Suprapubic skin (tissue), 4 donors: ENCODE measurements at regions not wholly inside any gene's neighbourhood (a gene's known extent, or its start where the extent isn't known, plus 50 kb on each side); places are given as distances from the start of the nearest gene placed in this dataset.

Source experiments
- DNase-seq, 2 donors: peaks; one replicate each; pipeline ENCODE4 v3.0.0-alpha.2; 2019; ENCODE audit warnings: low spot score in 2 of 2
- H3K27ac ChIP-seq: fragments of 200-600 bp; sonication (generic); one replicate; pipeline ENCODE4 v1.5.1; 2019
- H3K27me3 ChIP-seq: fragments of 200-600 bp; sonication (generic); one replicate; pipeline ENCODE4 v1.5.1; 2019
- H3K36me3 ChIP-seq: fragments of 200-600 bp; sonication (generic); one replicate; pipeline ENCODE4 v1.5.1; 2019
- H3K4me1 ChIP-seq: fragments of 200-600 bp; sonication (generic); one replicate; pipeline ENCODE4 v1.5.1; 2019
- H3K4me3 ChIP-seq: fragments of 200-600 bp; sonication (generic); one replicate; pipeline ENCODE4 v1.5.1; 2019; ENCODE audit warnings: mild to moderate bottlenecking
- H3K9me3 ChIP-seq: fragments of 200-600 bp; sonication (generic); one replicate; pipeline ENCODE4 v1.5.1; 2019
- EP300 ChIP-seq: sonication (generic); formaldehyde crosslinking; IDR thresholded peaks from one replicate; pipeline ENCODE4 v1.6.1; 2017; ENCODE audit warnings: antibody characterized with exemption
- POLR2A ChIP-seq, 2 donors: fragments of 450-650 bp; IDR thresholded peaks; one replicate each; pipeline ENCODE4 v1.6.1; 2017; ENCODE audit warnings: antibody characterized with exemption in 2 of 2, mild to moderate bottlenecking in 2 of 2, moderate library complexity in 2 of 2
- POLR2AphosphoS5 ChIP-seq, 3 donors: sonication (generic); formaldehyde crosslinking; IDR thresholded peaks; one replicate each; pipeline ENCODE4 v1.6.1; 2017; ENCODE audit warnings: antibody characterized with exemption in 3 of 3
- WGBS: methylation state at CpG from one replicate; pipeline ENCODE4 v1.1.5; 2018; 5-methylcytosine and 5-hydroxymethylcytosine counted together
- TF ChIP-seq, protein P1 (sequence below), 2 donors: fragments of 200-600 bp in 1 of 2; fragments of 450-650 bp in 1 of 2; sonication (generic) in 1 of 2; IDR thresholded peaks; one replicate each; pipeline ENCODE4 v1.5.1; 2016 to 2019; ENCODE audit warnings: antibody characterized with exemption in 2 of 2, mild to moderate bottlenecking in 1 of 2, moderate library complexity in 1 of 2

DNA sequence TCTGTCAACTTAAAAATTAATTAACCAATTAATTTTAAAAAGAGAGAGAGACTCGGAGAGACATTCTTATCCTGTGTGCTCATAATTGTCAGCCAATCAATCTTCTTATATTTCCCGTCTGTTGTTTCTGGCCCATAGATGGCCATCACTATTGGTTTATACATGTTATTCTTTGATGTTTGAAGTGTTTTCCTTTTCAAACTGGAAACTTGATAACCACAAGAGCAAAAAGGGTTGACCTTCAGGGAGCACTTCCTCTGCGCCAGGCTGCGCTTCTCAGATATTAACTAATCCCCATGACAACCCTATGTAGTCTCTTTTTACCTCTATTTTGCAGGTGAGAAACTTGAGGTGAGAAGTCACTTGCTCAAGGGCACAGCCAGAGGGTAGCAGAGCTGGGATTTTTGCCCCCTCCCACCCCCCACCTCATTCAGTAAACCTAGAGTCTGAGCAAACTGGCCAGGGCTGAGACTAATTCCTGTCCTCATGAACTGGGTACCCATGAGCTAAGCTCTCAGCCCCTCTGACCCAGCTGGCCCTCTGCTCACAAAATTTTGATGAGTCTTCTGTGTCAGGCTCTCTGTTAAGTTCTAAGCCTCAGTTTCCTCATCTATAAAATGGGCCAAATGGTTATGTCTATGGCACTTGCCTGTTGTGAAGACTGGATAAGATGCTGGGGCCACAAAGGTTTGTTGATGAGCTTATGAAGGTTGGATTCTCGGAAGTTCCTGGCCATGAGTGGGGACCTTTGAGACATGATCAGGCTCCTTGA, 86.0 kb upstream of the SH3PXD2B start:
- Histone ChIP-seq H3K4me3 (no peak overlapping the region), H3K27ac (no peak overlapping the region), H3K27me3 (peaks cover 3% of the 10 kb centered on the region), H3K4me1 (peaks cover 4% of the 10 kb centered on the region), H3K36me3 (no peaks in the 10 kb centered on the region), H3K9me3 (no peaks in the 10 kb centered on the region)
- WGBS = 93% methylated on average over 5 of the region's 5 CpGs
- TF ChIP-seq POLR2A (IDR thresholded peaks at IDR 0.05) = no peak
- TF ChIP-seq EP300 = no peak
- no peak for TF ChIP-seq POLR2AphosphoS5 (IDR thresholded peaks at IDR 0.05)
- TF ChIP-seq, protein P1, sequence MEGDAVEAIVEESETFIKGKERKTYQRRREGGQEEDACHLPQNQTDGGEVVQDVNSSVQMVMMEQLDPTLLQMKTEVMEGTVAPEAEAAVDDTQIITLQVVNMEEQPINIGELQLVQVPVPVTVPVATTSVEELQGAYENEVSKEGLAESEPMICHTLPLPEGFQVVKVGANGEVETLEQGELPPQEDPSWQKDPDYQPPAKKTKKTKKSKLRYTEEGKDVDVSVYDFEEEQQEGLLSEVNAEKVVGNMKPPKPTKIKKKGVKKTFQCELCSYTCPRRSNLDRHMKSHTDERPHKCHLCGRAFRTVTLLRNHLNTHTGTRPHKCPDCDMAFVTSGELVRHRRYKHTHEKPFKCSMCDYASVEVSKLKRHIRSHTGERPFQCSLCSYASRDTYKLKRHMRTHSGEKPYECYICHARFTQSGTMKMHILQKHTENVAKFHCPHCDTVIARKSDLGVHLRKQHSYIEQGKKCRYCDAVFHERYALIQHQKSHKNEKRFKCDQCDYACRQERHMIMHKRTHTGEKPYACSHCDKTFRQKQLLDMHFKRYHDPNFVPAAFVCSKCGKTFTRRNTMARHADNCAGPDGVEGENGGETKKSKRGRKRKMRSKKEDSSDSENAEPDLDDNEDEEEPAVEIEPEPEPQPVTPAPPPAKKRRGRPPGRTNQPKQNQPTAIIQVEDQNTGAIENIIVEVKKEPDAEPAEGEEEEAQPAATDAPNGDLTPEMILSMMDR (IDR thresholded peaks at IDR 0.05) = no peak
- DNase-seq = peak; percentile 24 to 40

DNA sequence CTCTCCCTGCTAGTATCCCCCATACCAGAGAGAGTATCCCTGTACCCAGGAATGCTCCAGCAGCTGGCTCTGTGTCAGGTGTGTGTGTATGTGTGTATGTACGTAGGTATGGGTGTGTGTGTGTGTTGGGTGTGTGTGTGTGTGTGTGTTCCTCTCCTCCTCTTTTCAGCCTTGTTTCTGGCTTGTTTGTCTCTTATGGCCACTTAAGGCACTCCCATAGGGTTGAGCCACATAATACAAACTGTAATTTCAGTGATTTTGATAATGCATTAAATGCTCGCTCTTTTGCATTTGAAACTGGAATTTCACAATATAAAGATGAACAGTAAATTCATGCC, 80.8 kb upstream of the SH3PXD2B start:
- DNase-seq = no peak
- no peaks in the 10 kb centered on the region for H3K27me3 ChIP-seq
- H3K27ac ChIP-seq = peak overlapping the region; percentile 83
- TF ChIP-seq POLR2AphosphoS5 (IDR thresholded peaks at IDR 0.05) = no peak
- TF ChIP-seq, protein P1 (IDR thresholded peaks at IDR 0.05) = no peak
- TF ChIP-seq EP300 = no peak
- no peak for TF ChIP-seq POLR2A (IDR thresholded peaks at IDR 0.05)
- 53% methylated on average over 2 of the region's 2 CpGs for WGBS
- H3K9me3 ChIP-seq = no peaks in the 10 kb centered on the region
- H3K36me3 ChIP-seq = no peaks in the 10 kb centered on the region
- H3K4me1 ChIP-seq = peaks cover 29% of the 10 kb centered on the region
- no peak overlapping the region for H3K4me3 ChIP-seq

DNA sequence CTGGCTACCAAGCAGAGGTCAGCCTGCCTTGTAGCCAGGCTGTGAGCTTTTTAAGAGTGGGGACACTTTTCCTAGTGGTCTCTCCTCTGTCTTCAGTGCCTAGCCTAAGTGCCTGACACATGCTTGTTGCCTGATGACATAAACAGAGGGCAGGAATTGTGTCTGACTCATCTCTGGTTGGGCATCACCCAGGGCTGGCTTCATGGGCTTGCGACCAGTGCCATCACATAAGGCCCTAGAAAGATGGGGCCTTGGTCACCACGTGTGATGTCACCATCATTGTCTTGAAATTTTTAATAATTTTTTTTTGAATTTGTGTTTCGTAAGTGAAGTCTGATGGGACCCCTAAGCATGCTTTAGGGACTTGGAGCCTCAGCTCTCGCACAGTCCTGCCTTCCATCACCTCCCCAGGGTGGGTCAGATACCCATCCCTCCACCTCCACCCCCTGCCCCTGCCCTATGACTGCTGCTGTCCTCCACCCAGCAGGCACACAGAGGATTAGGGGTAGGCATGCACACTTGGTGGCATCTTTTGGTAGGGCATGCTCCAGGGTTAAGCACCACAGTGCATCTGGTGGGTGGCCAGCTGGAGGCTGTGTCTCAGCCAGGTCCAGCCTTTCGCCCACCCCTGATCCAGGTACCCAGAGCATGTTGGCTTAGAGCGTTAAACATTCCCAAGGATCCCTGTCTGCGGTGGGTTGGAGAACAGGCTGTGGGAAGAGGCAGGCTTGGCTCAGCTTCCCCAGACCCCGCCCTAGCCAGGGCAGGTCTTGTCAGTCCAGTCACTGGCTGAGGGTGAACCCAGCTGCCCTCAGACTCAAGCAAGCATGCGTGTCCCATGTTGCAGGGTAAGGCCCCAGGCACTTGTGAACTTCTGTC, 80.1 kb upstream of the SH3PXD2B start:
- peak overlapping the region; percentile 83 for H3K27ac ChIP-seq
- DNase-seq = peak; percentile 61 to 65
- H3K9me3 ChIP-seq = no peaks in the 10 kb centered on the region
- peaks cover 29% of the 10 kb centered on the region for H3K4me1 ChIP-seq
- no peaks in the 10 kb centered on the region for H3K27me3 ChIP-seq
- no peaks in the 10 kb centered on the region for H3K36me3 ChIP-seq
- TF ChIP-seq POLR2A (IDR thresholded peaks at IDR 0.05) (no peak), POLR2AphosphoS5 (IDR thresholded peaks at IDR 0.05) (no peak), EP300 (no peak)
- TF ChIP-seq, protein P1 (IDR thresholded peaks at IDR 0.05) = no peak
- no peak overlapping the region for H3K4me3 ChIP-seq
- WGBS = 55% methylated on average over 5 of the region's 9 CpGs

DNA sequence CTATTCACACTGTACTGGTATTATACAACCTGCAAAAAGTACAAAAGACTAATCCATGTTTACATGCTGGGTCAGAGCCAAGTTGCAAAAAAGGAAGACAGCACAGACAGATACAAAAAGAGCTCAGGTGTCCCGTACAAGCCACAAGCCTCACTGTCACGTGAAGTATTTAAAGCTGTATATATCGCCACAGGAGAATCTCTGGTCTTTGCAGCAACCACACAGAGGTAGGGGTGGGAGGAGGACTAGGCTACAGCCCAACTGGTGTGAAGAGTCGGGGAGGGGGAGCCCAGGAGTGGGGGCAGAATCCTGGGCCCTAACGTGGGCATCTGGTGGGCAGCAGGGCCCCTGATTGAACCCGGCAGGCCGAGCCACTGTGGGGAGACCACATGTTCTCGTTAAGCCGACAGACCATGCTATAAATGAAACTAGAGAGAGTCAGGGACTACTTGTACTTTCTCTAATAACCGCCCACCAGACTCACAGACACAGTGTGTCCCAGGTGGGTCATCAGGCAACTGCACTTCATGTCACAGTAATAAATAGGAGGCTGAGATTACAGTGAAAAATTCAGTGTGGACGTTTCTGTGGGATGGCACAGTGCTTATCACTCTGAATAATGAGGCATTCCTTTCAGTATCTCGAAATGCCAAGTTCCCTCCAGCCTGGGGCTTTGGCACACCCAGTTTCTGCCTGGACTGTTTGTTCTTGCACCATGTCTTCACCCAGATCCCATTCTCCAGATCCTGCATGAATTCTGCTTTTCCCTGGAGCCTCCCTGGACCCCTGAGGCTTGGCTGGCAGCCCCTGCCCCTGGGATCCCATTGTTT, 79.3 kb upstream of the SH3PXD2B start:
- H3K4me1 ChIP-seq = peaks cover 29% of the 10 kb centered on the region
- H3K27me3 ChIP-seq = no peaks in the 10 kb centered on the region
- no peak overlapping the region for H3K4me3 ChIP-seq
- no peaks in the 10 kb centered on the region for H3K36me3 ChIP-seq
- TF ChIP-seq, protein P1 (IDR thresholded peaks at IDR 0.05) = no peak
- TF ChIP-seq POLR2AphosphoS5 (IDR thresholded peaks at IDR 0.05) (no peak), POLR2A (IDR thresholded peaks at IDR 0.05) (no peak), EP300 (no peak)
- no peaks in the 10 kb centered on the region for H3K9me3 ChIP-seq
- peak overlapping the region; percentile 83 for H3K27ac ChIP-seq
- peak; percentile 51 to 72 for DNase-seq
- 23% methylated on average over 12 of the region's 12 CpGs for WGBS
